ENCODE measurements at regions not wholly inside any gene's neighbourhood (a gene's known extent, or its start where the extent isn't known, plus 50 kb on each side); places are given as distances from the start of the nearest gene placed in this dataset.

DNA sequence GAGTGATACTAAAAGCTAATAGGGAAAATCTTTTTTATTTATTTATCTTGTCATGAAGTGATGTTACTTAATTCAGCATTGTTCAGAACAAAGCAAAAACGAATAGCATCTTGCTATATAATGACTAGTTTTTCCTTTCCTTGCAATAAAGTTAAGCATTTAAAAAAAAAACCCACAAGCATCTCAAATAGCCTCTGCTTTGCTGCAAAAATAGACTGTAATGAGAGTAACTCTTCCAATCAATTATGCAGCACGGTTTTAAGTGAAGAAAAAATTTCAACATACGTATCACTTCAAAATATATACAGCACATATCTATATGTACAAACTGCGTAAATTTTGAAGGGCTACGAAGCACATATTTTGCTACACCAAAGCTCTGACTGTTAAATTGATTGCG lies 153.3 kb upstream of the VRK2 start:
- Histone ChIP-seq H3K4me2 (ENCODE audit: low read length) (no peak overlapping the region), H3K36me3 (ENCODE audit: control insufficient read depth, insufficient read depth, low read length) (no peaks in the 10 kb centered on the region), H3K79me2 (no peaks in the 10 kb centered on the region), H3K27me3 (ENCODE audit: control insufficient read depth, insufficient read depth, low read length) (no peaks in the 10 kb centered on the region), H3K27ac (no peak overlapping the region), H2AFZ (no peak overlapping the region), H3K4me3 (ENCODE audit: low read depth, low read length) (no peak overlapping the region), H3K4me1 (no peaks in the 10 kb centered on the region), H3K9ac (no peak overlapping the region), H3K9me3 (ENCODE audit: control insufficient read depth, low read length) (no peaks in the 10 kb centered on the region)
- TF ChIP-seq, protein P1, sequence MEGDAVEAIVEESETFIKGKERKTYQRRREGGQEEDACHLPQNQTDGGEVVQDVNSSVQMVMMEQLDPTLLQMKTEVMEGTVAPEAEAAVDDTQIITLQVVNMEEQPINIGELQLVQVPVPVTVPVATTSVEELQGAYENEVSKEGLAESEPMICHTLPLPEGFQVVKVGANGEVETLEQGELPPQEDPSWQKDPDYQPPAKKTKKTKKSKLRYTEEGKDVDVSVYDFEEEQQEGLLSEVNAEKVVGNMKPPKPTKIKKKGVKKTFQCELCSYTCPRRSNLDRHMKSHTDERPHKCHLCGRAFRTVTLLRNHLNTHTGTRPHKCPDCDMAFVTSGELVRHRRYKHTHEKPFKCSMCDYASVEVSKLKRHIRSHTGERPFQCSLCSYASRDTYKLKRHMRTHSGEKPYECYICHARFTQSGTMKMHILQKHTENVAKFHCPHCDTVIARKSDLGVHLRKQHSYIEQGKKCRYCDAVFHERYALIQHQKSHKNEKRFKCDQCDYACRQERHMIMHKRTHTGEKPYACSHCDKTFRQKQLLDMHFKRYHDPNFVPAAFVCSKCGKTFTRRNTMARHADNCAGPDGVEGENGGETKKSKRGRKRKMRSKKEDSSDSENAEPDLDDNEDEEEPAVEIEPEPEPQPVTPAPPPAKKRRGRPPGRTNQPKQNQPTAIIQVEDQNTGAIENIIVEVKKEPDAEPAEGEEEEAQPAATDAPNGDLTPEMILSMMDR (IDR thresholded peaks at IDR 0.05) = no peak

DNA sequence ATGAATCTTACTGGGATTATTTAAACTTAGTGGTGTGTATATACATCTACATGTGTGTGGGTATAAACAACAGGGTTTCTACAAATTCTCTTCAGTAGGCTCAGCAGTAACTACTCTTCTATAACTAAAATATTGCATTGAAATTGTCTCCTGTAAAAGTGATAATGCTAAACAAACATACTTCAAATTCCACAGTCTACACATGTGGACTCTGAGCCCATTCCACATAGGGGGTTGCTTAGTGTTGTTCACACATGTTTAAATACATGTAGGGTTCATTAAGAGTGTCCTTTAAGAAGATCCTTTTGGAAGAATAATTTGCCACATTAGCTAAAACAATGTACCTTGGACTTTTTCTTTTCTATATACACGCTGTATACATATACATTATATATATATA lies 152.8 kb upstream of the VRK2 start:
- no peaks in the 10 kb centered on the region for H3K79me2 ChIP-seq
- H3K36me3 ChIP-seq (ENCODE audit: control insufficient read depth, insufficient read depth, low read length) = no peaks in the 10 kb centered on the region
- no peaks in the 10 kb centered on the region for H3K4me1 ChIP-seq
- no peak overlapping the region for H3K4me3 ChIP-seq (ENCODE audit: low read depth, low read length)
- H3K9ac ChIP-seq = no peak overlapping the region
- no peaks in the 10 kb centered on the region for H3K27me3 ChIP-seq (ENCODE audit: control insufficient read depth, insufficient read depth, low read length)
- H2AFZ ChIP-seq = no peak overlapping the region
- no peaks in the 10 kb centered on the region for H3K9me3 ChIP-seq (ENCODE audit: control insufficient read depth, low read length)
- H3K27ac ChIP-seq = no peak overlapping the region
- TF ChIP-seq, protein P1 (IDR thresholded peaks at IDR 0.05) = no peak
- no peak overlapping the region for H3K4me2 ChIP-seq (ENCODE audit: low read length)

DNA sequence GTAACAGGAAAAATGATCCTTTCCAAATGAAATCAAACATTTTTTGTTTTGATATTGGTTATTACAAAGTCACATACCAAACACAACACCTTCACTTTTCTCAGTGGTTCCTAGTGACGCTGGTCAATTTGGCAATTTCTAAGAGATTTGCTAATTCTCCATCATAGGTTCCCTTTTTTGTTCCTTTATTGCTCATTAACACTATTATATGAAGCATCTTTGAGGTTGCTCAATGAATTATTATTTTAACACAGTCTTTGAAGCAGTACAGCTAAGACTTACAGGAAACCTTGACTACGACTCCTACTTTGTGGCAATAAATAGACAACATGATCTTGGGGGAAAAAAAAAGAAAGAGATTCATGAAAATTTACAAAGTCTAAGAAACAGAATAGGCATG lies 152.2 kb upstream of the VRK2 start:
- Histone ChIP-seq H3K4me2 (ENCODE audit: low read length) (no peak overlapping the region), H3K27ac (no peak overlapping the region), H3K4me3 (ENCODE audit: low read depth, low read length) (no peak overlapping the region), H2AFZ (no peak overlapping the region), H3K79me2 (no peaks in the 10 kb centered on the region), H3K27me3 (ENCODE audit: control insufficient read depth, insufficient read depth, low read length) (no peaks in the 10 kb centered on the region), H3K4me1 (no peaks in the 10 kb centered on the region), H3K36me3 (ENCODE audit: control insufficient read depth, insufficient read depth, low read length) (no peaks in the 10 kb centered on the region), H3K9me3 (ENCODE audit: control insufficient read depth, low read length) (no peaks in the 10 kb centered on the region), H3K9ac (no peak overlapping the region)
- TF ChIP-seq, protein P1 (IDR thresholded peaks at IDR 0.05) = no peak

DNA sequence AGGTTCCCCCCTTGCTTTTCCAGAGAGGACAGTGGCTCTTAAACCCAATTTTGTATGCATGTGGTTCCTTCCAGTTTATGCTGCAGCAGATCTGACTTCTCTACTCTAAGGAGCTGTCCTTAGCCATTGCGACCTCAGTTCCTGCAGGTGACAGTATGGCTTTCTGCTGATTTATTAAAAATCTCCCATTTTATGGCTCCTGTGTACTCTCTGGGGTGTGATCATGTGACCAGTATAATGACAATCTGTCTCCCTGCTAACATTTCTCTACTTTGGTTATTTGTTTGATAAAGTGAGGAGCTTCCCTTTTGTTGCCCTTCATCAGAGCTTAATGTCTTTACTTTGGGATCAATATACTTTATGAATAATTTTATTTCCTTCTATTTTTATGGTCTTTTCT lies 148.7 kb upstream of the VRK2 start:
- Histone ChIP-seq H2AFZ (no peak overlapping the region), H3K27me3 (ENCODE audit: control insufficient read depth, insufficient read depth, low read length) (no peaks in the 10 kb centered on the region), H3K4me2 (ENCODE audit: low read length) (no peak overlapping the region), H3K27ac (no peak overlapping the region), H3K4me1 (no peaks in the 10 kb centered on the region), H3K79me2 (no peaks in the 10 kb centered on the region), H3K9ac (no peak overlapping the region), H3K36me3 (ENCODE audit: control insufficient read depth, insufficient read depth, low read length) (no peaks in the 10 kb centered on the region), H3K9me3 (ENCODE audit: control insufficient read depth, low read length) (no peaks in the 10 kb centered on the region), H3K4me3 (ENCODE audit: low read depth, low read length) (no peak overlapping the region)
- TF ChIP-seq, protein P1 (IDR thresholded peaks at IDR 0.05) = no peak

DNA sequence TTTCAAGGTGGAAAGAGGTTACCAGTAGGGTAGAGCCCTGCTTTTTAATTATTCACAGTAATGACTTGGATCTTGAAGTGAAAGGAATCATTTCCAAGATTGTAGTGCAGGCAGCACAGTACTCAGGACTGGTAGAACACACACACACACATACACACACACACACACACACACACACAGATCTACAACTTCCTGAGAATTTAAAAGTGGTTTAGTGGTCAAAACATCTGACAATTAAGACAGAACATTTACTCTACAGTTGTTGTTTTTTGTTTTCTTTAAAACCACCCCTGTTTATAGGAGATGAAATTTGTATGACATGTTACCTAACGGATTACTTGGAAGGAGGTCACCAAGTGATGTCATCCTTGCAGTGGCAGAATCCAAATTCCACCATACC lies 146.7 kb upstream of the VRK2 start:
- H3K4me1 ChIP-seq = no peaks in the 10 kb centered on the region
- no peaks in the 10 kb centered on the region for H3K36me3 ChIP-seq (ENCODE audit: control insufficient read depth, insufficient read depth, low read length)
- no peak overlapping the region for H3K4me2 ChIP-seq (ENCODE audit: low read length)
- no peak overlapping the region for H3K27ac ChIP-seq
- H3K27me3 ChIP-seq (ENCODE audit: control insufficient read depth, insufficient read depth, low read length) = no peaks in the 10 kb centered on the region
- H3K9ac ChIP-seq = no peak overlapping the region
- no peaks in the 10 kb centered on the region for H3K9me3 ChIP-seq (ENCODE audit: control insufficient read depth, low read length)
- TF ChIP-seq, protein P1 (IDR thresholded peaks at IDR 0.05) = no peak
- no peak overlapping the region for H2AFZ ChIP-seq
- H3K79me2 ChIP-seq = no peaks in the 10 kb centered on the region
- no peak overlapping the region for H3K4me3 ChIP-seq (ENCODE audit: low read depth, low read length)

Data from parathyroid adenoma (tissue), 2 donors.